KMS-11 (cell line): ENCODE measurements at regions not wholly inside any gene's neighbourhood (a gene's known extent, or its start where the extent isn't known, plus 50 kb on each side); places are given as distances from the start of the nearest gene placed in this dataset.

Experiments used
- H2AFZ ChIP-seq: fragments of 200-600 bp; sonication (generic); 2 replicates; pipeline ENCODE4 v1.6.1; 2016; ENCODE audit warnings: antibody characterized with exemption, mixed run types, low read depth
- H3K27ac ChIP-seq: fragments of 200-600 bp; sonication (generic); 2 replicates; pipeline ENCODE4 v1.6.1; 2016; ENCODE audit warnings: mild to moderate bottlenecking, mixed run types
- H3K27me3 ChIP-seq: fragments of 200-600 bp; sonication (generic); 2 replicates; pipeline ENCODE4 v1.6.1; 2017; ENCODE audit warnings: mild to moderate bottlenecking, low read depth, mixed run types, moderate library complexity; ENCODE audit not compliant: insufficient read depth
- H3K36me3 ChIP-seq: fragments of 200-600 bp; sonication (generic); 2 replicates; pipeline ENCODE4 v1.6.1; 2017; ENCODE audit warnings: mild to moderate bottlenecking, mixed run types; ENCODE audit not compliant: insufficient read depth
- H3K4me1 ChIP-seq: fragments of 200-600 bp; sonication (generic); 2 replicates; pipeline ENCODE4 v1.6.1; 2016; ENCODE audit warnings: mild to moderate bottlenecking, low read depth, mixed run types; ENCODE audit not compliant: poor library complexity, severe bottlenecking
- H3K4me2 ChIP-seq: fragments of 200-600 bp; sonication (generic); 2 replicates; pipeline ENCODE4 v1.7.0; 2016; ENCODE audit warnings: mild to moderate bottlenecking, mixed run types
- H3K4me3 ChIP-seq: fragments of 200-600 bp; sonication (generic); IDR thresholded peaks from 2 replicates; pipeline ENCODE4 v1.6.1; 2017; ENCODE audit warnings: low read depth, low read length, mixed read lengths; ENCODE audit not compliant: insufficient read depth
- H3K79me2 ChIP-seq: fragments of 200-600 bp; sonication (generic); 2 replicates; pipeline ENCODE4 v1.6.1; 2016; ENCODE audit warnings: low read depth, mixed run types; ENCODE audit not compliant: insufficient read depth
- H3K9ac ChIP-seq: fragments of 200-600 bp; sonication (generic); 2 replicates; pipeline ENCODE4 v1.6.1; 2016; ENCODE audit warnings: mild to moderate bottlenecking, mixed run types
- H4K20me1 ChIP-seq: fragments of 200-600 bp; sonication (generic); 2 replicates; pipeline ENCODE4 v1.6.1; 2016; ENCODE audit warnings: mild to moderate bottlenecking, mixed run types; ENCODE audit not compliant: insufficient read depth
- TF ChIP-seq, protein P1 (sequence below): fragments of 200-600 bp; sonication (generic); conservative IDR thresholded peaks from 2 replicates; pipeline ENCODE4 v1.6.1; 2017; ENCODE audit warnings: low read depth, mild to moderate bottlenecking, antibody characterized with exemption, low read length, moderate library complexity, mixed read lengths

- Histone ChIP-seq H3K4me3 (no peak overlapping the region), H3K79me2 (no peaks in the 10 kb centered on the region), H3K27me3 (no peaks in the 10 kb centered on the region), H3K9ac (no peak overlapping the region), H3K27ac (no peak overlapping the region), H3K4me1 (no peaks in the 10 kb centered on the region), H3K36me3 (no peaks in the 10 kb centered on the region), H3K4me2 (no peak overlapping the region), H4K20me1 (no peaks in the 10 kb centered on the region), H2AFZ (no peak overlapping the region)
- TF ChIP-seq, protein P1, sequence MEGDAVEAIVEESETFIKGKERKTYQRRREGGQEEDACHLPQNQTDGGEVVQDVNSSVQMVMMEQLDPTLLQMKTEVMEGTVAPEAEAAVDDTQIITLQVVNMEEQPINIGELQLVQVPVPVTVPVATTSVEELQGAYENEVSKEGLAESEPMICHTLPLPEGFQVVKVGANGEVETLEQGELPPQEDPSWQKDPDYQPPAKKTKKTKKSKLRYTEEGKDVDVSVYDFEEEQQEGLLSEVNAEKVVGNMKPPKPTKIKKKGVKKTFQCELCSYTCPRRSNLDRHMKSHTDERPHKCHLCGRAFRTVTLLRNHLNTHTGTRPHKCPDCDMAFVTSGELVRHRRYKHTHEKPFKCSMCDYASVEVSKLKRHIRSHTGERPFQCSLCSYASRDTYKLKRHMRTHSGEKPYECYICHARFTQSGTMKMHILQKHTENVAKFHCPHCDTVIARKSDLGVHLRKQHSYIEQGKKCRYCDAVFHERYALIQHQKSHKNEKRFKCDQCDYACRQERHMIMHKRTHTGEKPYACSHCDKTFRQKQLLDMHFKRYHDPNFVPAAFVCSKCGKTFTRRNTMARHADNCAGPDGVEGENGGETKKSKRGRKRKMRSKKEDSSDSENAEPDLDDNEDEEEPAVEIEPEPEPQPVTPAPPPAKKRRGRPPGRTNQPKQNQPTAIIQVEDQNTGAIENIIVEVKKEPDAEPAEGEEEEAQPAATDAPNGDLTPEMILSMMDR: no peak
These were observed 288.6 kb upstream of the GYPC start for GRCh38 chr2:126367361-126367760.

DNA sequence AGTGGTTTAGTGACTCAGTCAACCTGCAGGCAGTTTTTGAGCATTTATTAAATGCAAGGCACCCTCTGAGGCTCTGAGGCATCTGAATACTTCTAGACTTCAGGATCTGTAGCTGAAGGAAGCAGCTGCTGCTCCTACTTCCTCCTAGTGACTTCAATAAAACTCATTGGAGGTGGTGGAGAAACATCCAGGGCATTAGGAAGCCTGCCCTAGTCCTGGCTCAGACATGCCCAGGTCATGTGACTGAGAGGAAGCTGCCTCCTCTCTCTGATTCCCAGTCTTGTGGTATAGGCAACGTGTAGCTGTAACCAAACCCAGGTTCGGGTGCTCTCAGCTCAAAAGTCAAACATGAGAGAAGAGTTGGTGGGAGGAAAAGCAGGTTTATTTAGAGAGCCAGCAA is 287.2 kb upstream of the GYPC start:
- Histone ChIP-seq H4K20me1 (no peaks in the 10 kb centered on the region), H3K4me2 (no peak overlapping the region), H3K27ac (no peak overlapping the region), H3K9ac (no peak overlapping the region), H3K4me1 (no peaks in the 10 kb centered on the region), H3K4me3 (no peak overlapping the region), H2AFZ (no peak overlapping the region), H3K27me3 (no peaks in the 10 kb centered on the region), H3K79me2 (no peaks in the 10 kb centered on the region), H3K36me3 (no peaks in the 10 kb centered on the region)
- TF ChIP-seq, protein P1: no peak

- Histone ChIP-seq H3K27me3 (no peaks in the 10 kb centered on the region), H2AFZ (no peak overlapping the region), H3K79me2 (no peaks in the 10 kb centered on the region), H3K9ac (no peak overlapping the region), H3K27ac (no peak overlapping the region), H3K4me1 (no peaks in the 10 kb centered on the region), H3K4me2 (no peak overlapping the region), H3K36me3 (no peaks in the 10 kb centered on the region), H3K4me3 (no peak overlapping the region), H4K20me1 (no peaks in the 10 kb centered on the region)
- TF ChIP-seq, protein P1: no peak
These were observed 285.8 kb upstream of the GYPC start for GRCh38 chr2:126370201-126370600.

DNA sequence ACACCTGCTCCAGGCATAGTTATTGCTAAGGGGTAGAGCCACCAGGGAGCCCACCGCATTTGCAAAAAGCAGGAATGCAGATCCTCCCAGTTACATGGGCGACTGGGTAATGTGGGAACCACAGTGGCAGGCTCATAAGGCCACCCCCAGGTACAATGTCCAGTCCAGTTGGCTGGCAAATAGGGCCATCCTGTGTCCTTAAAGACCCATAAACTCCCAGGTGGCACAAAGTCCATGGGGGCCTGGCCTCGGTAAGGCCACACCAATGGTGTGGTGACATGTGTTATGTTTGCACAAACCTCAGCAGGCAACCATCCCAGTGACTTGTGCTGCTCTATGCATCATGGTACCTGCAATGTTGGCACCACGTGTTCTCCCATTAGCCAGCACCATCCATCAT is 283.6 kb upstream of the GYPC start:
- no peak overlapping the region for H2AFZ ChIP-seq
- H3K27ac ChIP-seq: no peak overlapping the region
- H3K4me1 ChIP-seq: no peaks in the 10 kb centered on the region
- no peaks in the 10 kb centered on the region for H4K20me1 ChIP-seq
- no peaks in the 10 kb centered on the region for H3K79me2 ChIP-seq
- no peaks in the 10 kb centered on the region for H3K27me3 ChIP-seq
- no peak overlapping the region for H3K9ac ChIP-seq
- no peaks in the 10 kb centered on the region for H3K36me3 ChIP-seq
- TF ChIP-seq, protein P1: no peak
- no peak overlapping the region for H3K4me3 ChIP-seq
- no peak overlapping the region for H3K4me2 ChIP-seq
